ENCODE measurements at regions not wholly inside any gene's neighbourhood (a gene's known extent, or its start where the extent isn't known, plus 50 kb on each side); places are given as distances from the start of the nearest gene placed in this dataset.

- no peak for DNase-seq
Observed at GRCh38 chr13:21757763-21758162, 86.9 kb downstream of the FGF9 start.

GRCh38 chr13:21758441-21758840 is 87.6 kb downstream of the FGF9 start:
- DNase-seq, result no peak

- no peak for DNase-seq
Observed at GRCh38 chr13:21759463-21759862, 88.6 kb downstream of the FGF9 start.

- no peak for DNase-seq
Observed at GRCh38 chr13:21759911-21760310, 89.0 kb downstream of the FGF9 start.

- DNase-seq, result no peak
Observed at GRCh38 chr13:21761770-21762169, 90.9 kb downstream of the FGF9 start.

- DNase-seq, result no peak
Observed at GRCh38 chr13:21762512-21762911, 91.6 kb downstream of the FGF9 start.

- no peak for DNase-seq
Observed at GRCh38 chr13:21767032-21767431, 96.2 kb downstream of the FGF9 start.

- DNase-seq, result no peak
Observed at GRCh38 chr13:21771075-21771474, 100.2 kb downstream of the FGF9 start.

- no peak for DNase-seq
Observed at GRCh38 chr13:21777166-21777565, 106.3 kb downstream of the FGF9 start.

- no peak for DNase-seq
Observed at GRCh38 chr13:21777813-21778212, 106.9 kb downstream of the FGF9 start.

- no peak for DNase-seq
Observed at GRCh38 chr13:21782736-21783135, 111.9 kb downstream of the FGF9 start.

- DNase-seq, result no peak
Observed at GRCh38 chr13:21785990-21786389, 115.1 kb downstream of the FGF9 start.

- DNase-seq, result no peak
Observed at GRCh38 chr13:21796066-21796465, 125.2 kb downstream of the FGF9 start.

- DNase-seq, result no peak
Observed at GRCh38 chr13:21796775-21797514, 126.1 kb downstream of the FGF9 start.

GRCh38 chr13:21797736-21798135 is 126.9 kb downstream of the FGF9 start:
- DNase-seq, result no peak

GRCh38 chr13:21798181-21798580 is 127.3 kb downstream of the FGF9 start:
- DNase-seq, result no peak

- DNase-seq, result no peak
Observed at GRCh38 chr13:21799671-21800070, 128.8 kb downstream of the FGF9 start.

- DNase-seq, result no peak
Observed at GRCh38 chr13:21800837-21801616, 130.2 kb downstream of the FGF9 start.

- no peak for DNase-seq
Observed at GRCh38 chr13:21805733-21806132, 134.9 kb downstream of the FGF9 start.

- no peak for DNase-seq
Observed at GRCh38 chr13:21812192-21812626, 141.3 kb downstream of the FGF9 start.

- DNase-seq, result no peak
Observed at GRCh38 chr13:21813110-21813509, 142.2 kb downstream of the FGF9 start.

GRCh38 chr13:21813844-21814243 is 143.0 kb downstream of the FGF9 start:
- DNase-seq, result no peak

- no peak for DNase-seq
Observed at GRCh38 chr13:21814604-21815003, 143.7 kb downstream of the FGF9 start.

- no peak for DNase-seq
Observed at GRCh38 chr13:21817878-21818277, 147.0 kb downstream of the FGF9 start.

All from activated CD4-positive, alpha-beta T cell treated with anti-CD3 and anti-CD28 coated beads, Interleukin-10, Interleukin-2, amounts not matched to agents 100 ng/mL and 50 ng/mL, durations not matched to agents 16 hours and 8 hours (primary cell).